Ovary (tissue), 3 donors: ENCODE measurements at regions not wholly inside any gene's neighbourhood (a gene's known extent, or its start where the extent isn't known, plus 50 kb on each side); places are given as distances from the start of the nearest gene placed in this dataset.

Experiments
- POLR2A ChIP-seq: fragments of 450-650 bp; IDR thresholded peaks from one replicate; pipeline ENCODE4 v1.6.1; 2017; ENCODE audit warnings: antibody characterized with exemption, mild to moderate bottlenecking, moderate library complexity
- TF ChIP-seq, protein P1 (sequence below), 3 donors: fragments of 450-650 bp in 2 of 3; fragments of 200-600 bp in 1 of 3; IDR thresholded peaks; one replicate each; pipeline versions ENCODE4 v1.5.1 to v1.8.0; 2016 to 2022; ENCODE audit warnings: antibody characterized with exemption in 3 of 3, mild to moderate bottlenecking in 1 of 3
- donor health status: DM: no; HTN: no; CAD: no.

GRCh38 chr5:173741087-173741486 lies 124.6 kb upstream of the BOD1 start:
- TF ChIP-seq, protein P1, sequence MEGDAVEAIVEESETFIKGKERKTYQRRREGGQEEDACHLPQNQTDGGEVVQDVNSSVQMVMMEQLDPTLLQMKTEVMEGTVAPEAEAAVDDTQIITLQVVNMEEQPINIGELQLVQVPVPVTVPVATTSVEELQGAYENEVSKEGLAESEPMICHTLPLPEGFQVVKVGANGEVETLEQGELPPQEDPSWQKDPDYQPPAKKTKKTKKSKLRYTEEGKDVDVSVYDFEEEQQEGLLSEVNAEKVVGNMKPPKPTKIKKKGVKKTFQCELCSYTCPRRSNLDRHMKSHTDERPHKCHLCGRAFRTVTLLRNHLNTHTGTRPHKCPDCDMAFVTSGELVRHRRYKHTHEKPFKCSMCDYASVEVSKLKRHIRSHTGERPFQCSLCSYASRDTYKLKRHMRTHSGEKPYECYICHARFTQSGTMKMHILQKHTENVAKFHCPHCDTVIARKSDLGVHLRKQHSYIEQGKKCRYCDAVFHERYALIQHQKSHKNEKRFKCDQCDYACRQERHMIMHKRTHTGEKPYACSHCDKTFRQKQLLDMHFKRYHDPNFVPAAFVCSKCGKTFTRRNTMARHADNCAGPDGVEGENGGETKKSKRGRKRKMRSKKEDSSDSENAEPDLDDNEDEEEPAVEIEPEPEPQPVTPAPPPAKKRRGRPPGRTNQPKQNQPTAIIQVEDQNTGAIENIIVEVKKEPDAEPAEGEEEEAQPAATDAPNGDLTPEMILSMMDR (IDR thresholded peaks at IDR 0.05): no peak
- TF ChIP-seq POLR2A: no peak
